HG03060 (cell line): ENCODE measurements at regions not wholly inside any gene's neighbourhood (a gene's known extent, or its start where the extent isn't known, plus 50 kb on each side); places are given as distances from the start of the nearest gene placed in this dataset.
"Not testable (repeated sequence)": the region's sequence is repeated elsewhere in the genome, so short reads cannot be mapped to it uniquely, and the experiment has no call there.

ENCODE experiments used
- ATAC-seq: cut with Tn5 transposase; IDR thresholded peaks from one replicate; pipeline ENCODE4 v1.9.1; 2021; ENCODE audit warnings: low read depth, moderate number of reproducible peaks; ENCODE audit not compliant: unreplicated experiment

- no peak for ATAC-seq
Measured at GRCh38 chr1:4062041-4062440, 162.0 kb upstream of the C1orf174 start.

- ATAC-seq = no peak
Measured at GRCh38 chr1:4062560-4062959, 162.5 kb upstream of the C1orf174 start.

- ATAC-seq = no peak
Measured at GRCh38 chr1:4062992-4063391, 162.9 kb upstream of the C1orf174 start.

GRCh38 chr1:4063516-4063915 lies 163.4 kb upstream of the C1orf174 start:
- ATAC-seq = no peak

GRCh38 chr1:4064150-4064889 lies 164.2 kb upstream of the C1orf174 start:
- ATAC-seq = no peak

GRCh38 chr1:4066860-4067599 lies 167.0 kb upstream of the C1orf174 start:
- ATAC-seq = no peak

DNA sequence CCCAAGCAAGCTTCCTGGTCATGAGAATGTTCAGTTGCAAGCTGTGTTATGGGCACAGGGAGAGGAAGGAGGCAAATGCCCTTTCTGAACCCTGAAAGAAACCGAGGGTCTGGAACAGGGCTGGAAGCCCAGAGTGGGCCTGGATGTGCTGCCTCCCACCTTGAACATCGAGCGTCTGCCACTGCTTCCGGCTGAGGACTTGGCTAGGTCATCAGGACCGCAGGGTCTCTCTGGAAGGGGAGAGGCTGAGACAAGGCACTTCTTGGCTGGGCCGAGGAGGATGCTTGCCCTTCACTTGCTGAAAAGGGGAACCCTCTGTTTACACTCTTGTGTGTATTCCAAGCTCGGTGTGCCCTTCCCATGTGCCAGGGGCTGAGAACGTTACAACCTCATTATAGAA lies 168.0 kb upstream of the C1orf174 start:
- no peak for ATAC-seq

- ATAC-seq = no peak
Measured at GRCh38 chr1:4071653-4072052, 171.6 kb upstream of the C1orf174 start.

- ATAC-seq = no peak
Measured at GRCh38 chr1:4072481-4073153, 172.5 kb upstream of the C1orf174 start.

DNA sequence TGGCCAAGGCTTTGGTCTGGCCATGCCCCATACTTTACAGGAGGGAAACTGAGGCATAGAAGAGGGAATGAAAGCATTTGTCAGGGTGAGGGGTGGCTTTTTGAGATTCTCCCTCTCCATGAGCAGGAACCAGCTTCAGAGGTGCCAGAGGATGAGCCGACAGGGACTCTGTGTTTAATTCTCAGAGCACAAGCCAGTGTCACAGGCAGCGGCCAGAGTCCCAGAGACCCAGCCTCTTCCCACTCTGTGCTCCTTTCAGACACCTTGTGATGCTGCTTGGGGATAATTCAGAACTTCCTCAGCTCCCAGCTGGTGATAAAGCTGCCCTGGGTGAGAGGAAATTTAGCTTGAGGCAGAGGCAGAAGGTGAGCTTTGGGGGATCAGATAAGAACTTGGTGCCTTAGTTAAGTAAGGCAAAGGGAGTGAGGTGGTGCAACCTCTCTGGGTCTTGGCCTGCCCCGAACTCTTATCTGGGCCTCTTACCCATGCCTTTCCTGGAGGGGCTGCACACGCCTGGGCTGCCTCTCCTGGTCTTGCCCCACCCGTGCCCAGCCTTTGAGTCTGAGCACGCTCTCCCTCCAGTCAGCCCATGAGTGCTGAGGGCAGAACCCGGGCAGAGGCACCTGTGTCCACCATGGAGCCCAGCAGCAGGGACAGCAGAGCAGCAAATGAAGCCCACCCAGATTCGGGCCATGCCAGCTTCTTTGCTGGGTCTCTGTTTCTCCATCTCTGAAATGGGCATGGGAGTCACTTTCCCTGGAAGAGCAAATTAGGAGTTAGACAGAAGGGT lies 175.6 kb upstream of the C1orf174 start:
- ATAC-seq = no peak

- ATAC-seq = no peak
Measured at GRCh38 chr1:4076346-4076745, 176.3 kb upstream of the C1orf174 start.

DNA sequence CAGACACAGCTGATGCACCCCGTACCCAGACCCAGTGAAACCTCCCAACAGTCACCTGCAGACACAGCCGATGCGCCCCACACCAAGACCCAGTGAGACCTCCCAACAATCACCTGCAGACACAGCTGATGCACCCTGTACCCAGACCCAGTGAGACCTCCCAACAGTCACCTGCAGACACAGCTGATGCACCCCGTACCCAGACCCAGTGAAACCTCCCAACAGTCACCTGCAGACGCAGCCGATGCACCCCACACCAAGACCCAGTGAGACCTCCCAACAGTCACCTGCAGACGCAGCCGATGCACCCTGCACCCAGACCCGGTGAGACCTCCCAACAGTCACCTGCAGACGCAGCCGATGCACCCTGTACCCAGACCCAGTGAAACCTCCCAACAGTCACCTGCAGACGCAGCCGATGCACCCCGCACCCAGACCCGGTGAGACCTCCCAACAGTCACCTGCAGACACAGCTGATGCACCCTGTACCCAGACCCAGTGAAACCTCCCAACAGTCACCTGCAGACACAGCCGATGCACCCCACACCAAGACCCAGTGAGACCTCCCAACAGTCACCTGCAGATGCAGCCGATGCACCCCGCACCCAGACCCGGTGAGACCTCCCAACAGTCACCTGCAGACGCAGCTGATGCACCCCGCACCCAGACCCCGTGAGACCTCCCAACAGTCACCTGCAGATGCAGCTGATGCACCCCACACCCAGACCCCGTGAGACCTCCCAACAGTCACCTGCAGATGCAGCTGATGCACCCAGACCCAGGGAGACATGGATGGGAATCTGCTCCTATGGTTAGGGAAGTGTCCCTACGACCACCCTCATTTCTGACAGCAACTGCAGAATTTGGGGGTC lies 178.3 kb upstream of the C1orf174 start:
- ATAC-seq = not testable (repeated sequence)

DNA sequence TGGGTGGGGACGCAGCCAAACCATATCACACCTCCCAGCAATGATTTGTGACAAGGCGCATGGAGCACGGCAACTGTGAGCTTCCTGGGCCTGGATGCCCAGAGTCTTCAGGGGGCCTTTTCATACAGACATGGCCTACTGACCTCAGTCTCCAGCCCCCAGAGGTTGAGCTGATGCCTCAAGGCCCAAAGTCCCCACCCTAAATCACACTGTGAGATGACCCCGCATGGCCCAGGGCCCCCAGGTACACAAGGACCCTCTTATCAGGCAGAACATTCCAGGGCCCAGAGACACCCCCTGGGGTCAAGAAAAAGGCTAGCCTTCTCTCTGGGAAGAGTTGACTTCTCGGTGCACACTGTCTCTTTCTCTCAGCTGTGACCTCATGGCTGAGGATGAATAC lies 179.7 kb upstream of the C1orf174 start:
- no peak for ATAC-seq

- ATAC-seq = no peak
Measured at GRCh38 chr1:4081806-4082711, 182.0 kb upstream of the C1orf174 start.

- ATAC-seq = no peak
Measured at GRCh38 chr1:4083231-4084047, 183.4 kb upstream of the C1orf174 start.

- ATAC-seq = no peak
Measured at GRCh38 chr1:4084048-4084431, 184.0 kb upstream of the C1orf174 start.

- no peak for ATAC-seq
Measured at GRCh38 chr1:4084446-4084845, 184.4 kb upstream of the C1orf174 start.

DNA sequence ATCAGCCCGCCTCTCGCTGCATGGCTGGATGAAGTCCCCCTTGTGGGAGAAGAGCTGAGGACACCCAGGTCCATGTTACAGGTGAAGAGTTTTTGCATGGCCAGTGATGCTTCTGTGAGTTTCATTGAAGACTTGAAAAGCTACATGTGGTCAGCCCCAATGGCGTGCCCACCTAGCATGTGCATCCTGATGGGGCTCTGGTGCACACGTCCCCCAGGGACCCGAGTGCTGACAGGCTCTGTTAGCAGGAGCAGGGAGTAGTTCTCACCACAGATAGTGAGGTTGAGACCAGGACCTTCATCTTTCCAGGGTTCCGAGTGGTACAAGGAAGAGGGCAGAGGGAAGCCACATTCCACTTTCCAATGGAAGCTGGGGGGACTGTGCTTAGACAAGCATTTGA lies 184.8 kb upstream of the C1orf174 start:
- ATAC-seq = no peak
